Raji (cell line): ENCODE measurements at regions not wholly inside any gene's neighbourhood (a gene's known extent, or its start where the extent isn't known, plus 50 kb on each side); places are given as distances from the start of the nearest gene placed in this dataset.

Experiments
- POLR2A ChIP-seq: IDR thresholded peaks from 2 replicates; pipeline ENCODE4 v1.6.1; 2011; ENCODE audit warnings: low read depth, low read length, control low read depth; ENCODE audit not compliant: insufficient read depth

DNA sequence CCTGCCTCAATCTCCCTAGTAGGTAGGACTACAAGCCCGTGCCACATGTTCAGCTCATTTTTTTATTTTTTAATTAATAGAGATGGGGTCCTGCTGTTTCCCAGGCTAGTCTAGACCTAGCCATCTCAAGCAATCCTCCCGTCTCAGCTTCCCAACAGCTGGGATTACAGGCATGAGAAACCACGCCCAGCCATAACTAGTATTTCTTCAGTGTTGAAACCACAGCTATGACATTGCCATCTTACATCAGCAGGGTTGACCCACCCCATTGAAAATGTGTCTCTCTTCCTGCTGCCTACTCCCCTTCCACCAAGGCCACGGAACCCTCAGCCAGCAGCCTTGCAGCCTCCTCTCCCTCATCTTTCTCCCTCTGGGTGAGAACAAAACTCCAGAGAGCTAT is 62.1 kb upstream of the ZNF746 start:
- TF ChIP-seq POLR2A, result no peak

DNA sequence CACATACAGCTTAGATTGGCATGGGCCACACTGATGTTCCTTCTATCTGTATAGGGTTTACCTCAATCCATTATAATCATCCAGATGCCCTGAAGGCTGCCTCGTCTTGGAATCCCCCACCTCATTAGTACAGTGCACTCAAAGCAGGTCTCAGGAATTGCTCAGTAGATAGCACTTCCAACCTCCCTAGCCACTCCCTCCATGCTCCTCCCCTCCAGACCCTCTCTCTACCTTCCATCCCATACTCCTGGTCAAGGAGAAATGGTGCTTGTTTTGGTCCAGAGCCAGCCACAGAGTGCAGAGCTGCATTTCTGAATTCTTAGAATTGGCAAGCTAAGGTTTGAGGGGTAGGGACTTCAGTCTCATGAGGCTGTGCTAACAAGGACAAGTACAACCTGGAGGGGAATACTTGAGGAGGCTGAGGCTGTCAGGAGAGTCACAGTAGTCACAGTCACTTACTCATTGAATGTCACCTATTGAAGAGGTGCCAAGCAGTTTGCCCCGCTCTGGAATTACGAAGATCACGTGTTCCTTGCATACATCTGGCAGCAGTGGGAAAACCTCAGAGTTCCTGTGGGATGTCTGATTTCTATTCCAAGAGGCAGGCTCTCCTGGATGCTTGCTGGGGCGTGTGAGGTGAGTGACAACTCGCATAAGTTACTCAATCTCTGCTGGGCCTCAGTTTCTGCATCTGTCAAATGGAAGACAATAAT is 60.7 kb upstream of the ZNF746 start:
- TF ChIP-seq POLR2A, result no peak

DNA sequence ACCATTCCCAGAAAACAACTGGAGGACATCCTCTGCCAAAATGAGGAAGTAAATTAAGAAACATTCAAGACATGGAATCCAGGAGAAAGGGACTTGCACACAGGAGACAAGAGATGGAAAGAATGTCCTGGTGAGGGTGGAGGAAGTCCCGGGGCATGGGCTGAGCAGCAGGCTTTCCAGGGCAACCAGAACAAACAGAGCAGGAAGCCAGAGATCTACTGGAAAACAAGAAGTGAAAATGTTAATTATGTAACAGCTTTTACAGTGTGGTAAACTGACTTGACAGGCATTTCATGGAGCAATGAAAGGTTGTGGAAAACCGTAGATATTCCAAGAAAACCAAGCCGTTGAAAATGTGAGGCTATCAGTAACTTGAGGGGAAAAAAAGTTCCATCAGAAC is 55.2 kb upstream of the ZNF746 start:
- no peak for TF ChIP-seq POLR2A
